Choroid plexus epithelial cell (primary cell): ENCODE measurements at regions not wholly inside any gene's neighbourhood (a gene's known extent, or its start where the extent isn't known, plus 50 kb on each side); places are given as distances from the start of the nearest gene placed in this dataset.

Experiments
- DNase-seq: peaks from one replicate; pipeline ENCODE4 v3.0.0-alpha.2; 2010; ENCODE audit warnings: low read depth
- H3K4me3 ChIP-seq: 2 replicates; pipeline ENCODE4 v1.5.1; 2011; ENCODE audit warnings: low read depth, mild to moderate bottlenecking, control low read depth, low read length, moderate library complexity
- CTCF ChIP-seq: conservative IDR thresholded peaks from 2 replicates; pipeline ENCODE4 v1.5.1; 2011; ENCODE audit warnings: low read depth, mild to moderate bottlenecking, control low read depth, inconsistent platforms, low read length, moderate library complexity

GRCh38 chr13:83577183-83577582 is 305.1 kb downstream of the SLITRK1 start:
- no peak for DNase-seq
- no peak overlapping the region for H3K4me3 ChIP-seq
- no peak for TF ChIP-seq CTCF

- H3K4me3 ChIP-seq, result no peak overlapping the region
- DNase-seq, result no peak
- TF ChIP-seq CTCF, result no peak
These were observed 314.3 kb downstream of the SLITRK1 start for GRCh38 chr13:83568019-83568418.

GRCh38 chr13:83563499-83563898 is 318.8 kb downstream of the SLITRK1 start:
- no peak overlapping the region for H3K4me3 ChIP-seq
- no peak for DNase-seq
- TF ChIP-seq CTCF, result no peak

- no peak overlapping the region for H3K4me3 ChIP-seq
- no peak for TF ChIP-seq CTCF
- no peak for DNase-seq
These were observed 324.4 kb downstream of the SLITRK1 start for GRCh38 chr13:83557845-83558244.

GRCh38 chr13:83549671-83550070 is 332.6 kb downstream of the SLITRK1 start:
- no peak for TF ChIP-seq CTCF
- H3K4me3 ChIP-seq, result no peak overlapping the region
- DNase-seq, result no peak

- DNase-seq, result no peak
- TF ChIP-seq CTCF, result no peak
- no peak overlapping the region for H3K4me3 ChIP-seq
These were observed 335.2 kb downstream of the SLITRK1 start for GRCh38 chr13:83547043-83547442.

- DNase-seq, result no peak
- H3K4me3 ChIP-seq, result no peak overlapping the region
- TF ChIP-seq CTCF, result no peak
These were observed 335.8 kb downstream of the SLITRK1 start for GRCh38 chr13:83546476-83546875.
